ENCODE measurements at regions not wholly inside any gene's neighbourhood (a gene's known extent, or its start where the extent isn't known, plus 50 kb on each side); places are given as distances from the start of the nearest gene placed in this dataset.

DNA sequence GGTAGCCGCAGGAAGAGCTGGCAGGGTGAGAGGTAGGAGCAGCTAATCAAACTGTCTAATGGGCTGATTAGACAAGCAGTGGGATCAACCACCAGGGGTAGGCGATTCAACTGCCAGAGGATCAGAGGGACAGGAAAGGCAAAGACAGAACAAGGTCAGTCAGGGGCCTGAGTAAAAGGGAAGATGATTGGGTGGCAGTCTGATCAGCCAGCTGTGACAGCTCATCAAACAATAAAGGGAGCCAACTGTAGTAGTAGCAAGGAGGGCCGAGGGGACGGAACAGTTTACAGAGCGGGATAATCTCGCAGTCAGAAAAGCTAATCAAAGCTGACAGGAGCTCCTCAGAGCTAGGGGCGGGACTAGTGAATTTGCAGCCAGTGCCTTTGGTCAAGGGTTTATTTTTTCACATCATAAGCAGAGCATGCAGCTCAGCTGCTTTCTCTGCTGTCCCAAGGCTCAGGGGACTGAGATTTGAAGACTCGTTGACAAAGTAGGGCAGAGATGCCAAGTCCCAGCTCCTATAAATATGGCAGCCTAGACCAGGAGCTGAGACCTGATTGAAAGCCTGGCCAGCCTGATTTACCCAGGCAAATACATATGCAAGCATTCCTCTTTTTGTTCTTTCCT, 418.2 kb downstream of the GABRG2 start:
- H3K9me3 ChIP-seq, result no peaks in the 10 kb centered on the region
- H3K4me1 ChIP-seq, result no peaks in the 10 kb centered on the region
- no peak overlapping the region for H3K4me3 ChIP-seq
- no peaks in the 10 kb centered on the region for H3K27me3 ChIP-seq
- no peaks in the 10 kb centered on the region for H3K36me3 ChIP-seq
- DNase-seq, result no peak
- TF ChIP-seq, protein P1, sequence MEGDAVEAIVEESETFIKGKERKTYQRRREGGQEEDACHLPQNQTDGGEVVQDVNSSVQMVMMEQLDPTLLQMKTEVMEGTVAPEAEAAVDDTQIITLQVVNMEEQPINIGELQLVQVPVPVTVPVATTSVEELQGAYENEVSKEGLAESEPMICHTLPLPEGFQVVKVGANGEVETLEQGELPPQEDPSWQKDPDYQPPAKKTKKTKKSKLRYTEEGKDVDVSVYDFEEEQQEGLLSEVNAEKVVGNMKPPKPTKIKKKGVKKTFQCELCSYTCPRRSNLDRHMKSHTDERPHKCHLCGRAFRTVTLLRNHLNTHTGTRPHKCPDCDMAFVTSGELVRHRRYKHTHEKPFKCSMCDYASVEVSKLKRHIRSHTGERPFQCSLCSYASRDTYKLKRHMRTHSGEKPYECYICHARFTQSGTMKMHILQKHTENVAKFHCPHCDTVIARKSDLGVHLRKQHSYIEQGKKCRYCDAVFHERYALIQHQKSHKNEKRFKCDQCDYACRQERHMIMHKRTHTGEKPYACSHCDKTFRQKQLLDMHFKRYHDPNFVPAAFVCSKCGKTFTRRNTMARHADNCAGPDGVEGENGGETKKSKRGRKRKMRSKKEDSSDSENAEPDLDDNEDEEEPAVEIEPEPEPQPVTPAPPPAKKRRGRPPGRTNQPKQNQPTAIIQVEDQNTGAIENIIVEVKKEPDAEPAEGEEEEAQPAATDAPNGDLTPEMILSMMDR (IDR thresholded peaks at IDR 0.05), result no peak
- no peak for TF ChIP-seq POLR2A (IDR thresholded peaks at IDR 0.05)
- H3K27ac ChIP-seq, result no peak overlapping the region

DNA sequence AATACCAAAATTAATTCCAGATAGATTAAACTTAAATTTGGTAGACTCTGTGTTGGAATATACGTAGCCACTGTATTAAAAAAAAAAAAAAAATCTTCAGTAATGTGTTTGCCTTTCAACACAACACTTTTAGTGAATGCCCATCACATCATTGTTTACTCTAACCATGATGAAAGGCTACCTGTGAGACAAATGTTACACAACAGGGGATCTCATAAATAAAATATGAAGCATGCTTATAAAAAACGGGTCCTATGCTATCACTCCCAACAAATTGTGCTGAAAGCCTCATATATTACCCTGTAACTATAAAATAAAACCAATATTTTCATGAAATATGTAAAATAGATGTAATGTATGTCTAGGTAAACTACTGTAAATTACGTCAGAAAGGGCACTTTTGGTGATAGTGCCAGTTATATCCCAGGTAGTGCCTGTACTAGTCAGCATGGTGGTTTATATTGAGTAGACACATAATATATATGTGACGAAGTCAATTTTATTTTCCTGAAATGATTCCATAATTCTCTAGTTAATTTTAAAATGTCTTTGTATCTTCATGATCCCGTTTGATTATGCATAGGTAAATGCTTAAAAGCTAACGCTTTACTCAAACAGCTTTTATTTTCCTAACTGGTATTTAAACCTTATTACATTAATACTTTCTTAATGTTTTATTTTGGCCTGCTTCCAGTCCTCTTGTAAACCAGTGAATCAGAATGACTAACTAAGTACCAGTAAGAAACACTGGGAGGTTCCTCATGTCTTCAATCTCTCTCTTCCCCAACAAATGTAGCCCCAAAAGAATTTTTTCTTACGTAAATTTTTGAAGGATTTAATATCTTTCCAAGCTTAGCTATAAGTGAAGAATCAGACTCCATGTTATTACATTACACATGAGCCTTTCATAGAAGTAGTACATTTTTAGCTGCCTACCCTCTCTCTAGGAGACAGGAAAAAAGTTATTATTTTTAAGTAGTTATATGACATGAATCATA, 420.3 kb downstream of the GABRG2 start:
- no peaks in the 10 kb centered on the region for H3K27me3 ChIP-seq
- no peaks in the 10 kb centered on the region for H3K36me3 ChIP-seq
- H3K4me1 ChIP-seq, result no peaks in the 10 kb centered on the region
- no peaks in the 10 kb centered on the region for H3K9me3 ChIP-seq
- H3K4me3 ChIP-seq, result no peak overlapping the region
- DNase-seq, result no peak
- TF ChIP-seq, protein P1 (IDR thresholded peaks at IDR 0.05), result no peak
- no peak for TF ChIP-seq POLR2A (IDR thresholded peaks at IDR 0.05)
- H3K27ac ChIP-seq, result no peak overlapping the region

DNA sequence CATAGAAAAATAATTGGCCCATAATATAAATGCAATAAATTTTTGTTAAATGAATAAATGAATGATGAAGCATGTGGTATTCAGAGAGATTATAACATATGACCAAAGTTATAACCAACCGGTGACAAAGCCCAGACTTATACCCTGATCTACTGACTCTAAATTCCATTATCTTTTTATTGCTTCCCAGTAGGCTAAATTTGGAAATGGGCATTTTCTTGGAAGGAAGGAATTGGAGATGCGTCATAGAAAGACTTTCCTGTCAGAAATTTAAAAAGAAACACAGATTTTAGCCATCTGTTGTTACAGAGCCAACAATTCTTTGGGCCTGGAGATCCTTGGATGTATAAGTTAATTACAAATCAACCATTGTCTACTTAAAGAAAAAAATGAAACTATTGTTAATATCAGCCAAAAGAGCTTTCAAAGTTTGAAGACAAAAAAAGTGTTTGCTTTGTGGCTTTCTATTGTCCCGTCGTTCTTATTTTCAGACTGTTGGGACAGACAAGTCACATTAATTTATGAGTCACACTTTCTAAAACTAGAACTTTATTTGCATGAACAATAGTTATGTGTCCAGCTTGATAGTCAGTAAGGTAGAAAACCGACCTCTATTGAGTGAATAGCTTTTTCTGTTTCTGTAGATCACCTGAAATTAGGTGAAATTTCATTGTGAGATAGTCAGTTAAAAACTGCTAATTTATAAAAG, 428.7 kb downstream of the GABRG2 start:
- Histone ChIP-seq H3K27me3 (no peaks in the 10 kb centered on the region), H3K4me1 (no peaks in the 10 kb centered on the region), H3K4me3 (no peak overlapping the region), H3K9me3 (no peaks in the 10 kb centered on the region), H3K36me3 (no peaks in the 10 kb centered on the region), H3K27ac (no peak overlapping the region)
- TF ChIP-seq, protein P1 (IDR thresholded peaks at IDR 0.05), result no peak
- TF ChIP-seq POLR2A (IDR thresholded peaks at IDR 0.05), result no peak
- no peak for DNase-seq

DNA sequence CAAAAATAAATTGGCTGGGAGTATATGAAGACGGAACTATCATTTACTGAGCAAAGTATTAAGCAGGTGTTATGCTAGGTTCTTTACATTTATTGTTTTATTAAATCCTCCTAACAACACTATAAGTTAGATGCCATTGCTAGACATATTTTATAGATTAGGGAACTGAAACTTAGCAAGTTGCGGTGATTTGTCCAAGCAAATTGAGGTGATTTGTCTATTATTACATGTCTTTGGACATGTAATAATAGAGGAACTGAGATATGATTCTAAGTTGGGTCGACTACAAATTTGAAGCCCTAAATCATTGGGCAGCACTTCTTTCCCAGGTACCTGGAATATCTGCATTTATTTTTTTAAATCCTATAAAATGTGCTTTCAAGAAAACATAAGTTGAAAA, 429.9 kb downstream of the GABRG2 start:
- TF ChIP-seq, protein P1 (IDR thresholded peaks at IDR 0.05), result no peak
- no peak for TF ChIP-seq POLR2A (IDR thresholded peaks at IDR 0.05)
- Histone ChIP-seq H3K4me1 (no peaks in the 10 kb centered on the region), H3K9me3 (no peaks in the 10 kb centered on the region), H3K36me3 (no peaks in the 10 kb centered on the region), H3K4me3 (no peak overlapping the region), H3K27me3 (no peaks in the 10 kb centered on the region), H3K27ac (no peak overlapping the region)
- no peak for DNase-seq

DNA sequence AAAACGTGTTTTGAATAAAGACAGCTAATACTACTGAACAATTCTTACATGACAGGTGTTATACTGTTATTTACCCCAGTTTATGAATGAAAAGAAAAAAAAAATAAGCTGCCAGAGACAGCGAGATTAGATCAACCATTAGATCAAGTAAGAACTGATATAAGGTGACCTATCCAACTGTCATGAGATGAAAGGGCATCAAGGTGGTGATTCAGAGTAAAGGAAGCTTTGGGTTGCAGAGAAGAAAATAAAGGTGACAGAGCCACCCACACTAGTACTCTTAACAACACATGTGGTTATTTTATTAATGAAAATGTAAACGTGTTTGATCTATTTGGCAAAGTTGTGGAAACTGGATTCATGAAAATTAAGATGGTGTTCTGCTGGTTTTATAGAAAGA, 435.2 kb downstream of the GABRG2 start:
- no peaks in the 10 kb centered on the region for H3K27me3 ChIP-seq
- H3K9me3 ChIP-seq, result no peaks in the 10 kb centered on the region
- TF ChIP-seq, protein P1 (IDR thresholded peaks at IDR 0.05), result no peak
- no peak for TF ChIP-seq POLR2A (IDR thresholded peaks at IDR 0.05)
- no peak for DNase-seq
- no peaks in the 10 kb centered on the region for H3K4me1 ChIP-seq
- H3K27ac ChIP-seq, result no peak overlapping the region
- no peaks in the 10 kb centered on the region for H3K36me3 ChIP-seq
- H3K4me3 ChIP-seq, result no peak overlapping the region
